ENCODE measurements at regions not wholly inside any gene's neighbourhood (a gene's known extent, or its start where the extent isn't known, plus 50 kb on each side); places are given as distances from the start of the nearest gene placed in this dataset.

- no peak overlapping the region for H3K27ac ChIP-seq (ENCODE audit: low read length)
- H3K36me3 ChIP-seq (ENCODE audit: insufficient read depth, low read length) = no peaks in the 10 kb centered on the region
- no peak for ATAC-seq (ENCODE audit: insufficient read depth, low read depth)
- no peak overlapping the region for H3K9ac ChIP-seq (ENCODE audit: low read depth, low read length)
- no peak overlapping the region for H2AFZ ChIP-seq (ENCODE audit: low read depth, low read length)
- DNase-seq = no peak
- no peaks in the 10 kb centered on the region for H4K20me1 ChIP-seq (ENCODE audit: insufficient read depth, low read length)
- no peaks in the 10 kb centered on the region for H3K4me1 ChIP-seq (ENCODE audit: insufficient read depth, low read length)
- no peaks in the 10 kb centered on the region for H3K79me2 ChIP-seq (ENCODE audit: insufficient read depth, low read length)
- H3K4me2 ChIP-seq (ENCODE audit: insufficient read depth, low read length) = no peak overlapping the region
- H3K27me3 ChIP-seq (ENCODE audit: insufficient read depth, low read length, poor library complexity) = no peaks in the 10 kb centered on the region
- no peaks in the 10 kb centered on the region for H3K9me3 ChIP-seq (ENCODE audit: insufficient read depth, low read length, severe bottlenecking)
- TF ChIP-seq CTCF (IDR thresholded peaks at IDR 0.05; ENCODE audit: borderline replicate concordance, extremely low read depth, low read length, poor library complexity, severe bottlenecking) (no peak), EZH2 (IDR thresholded peaks at IDR 0.05; ENCODE audit: borderline replicate concordance, low read depth, low read length, severe bottlenecking) (no peak)
- H3K4me3 ChIP-seq (ENCODE audit: low read depth in 1 of 2, low read length in 2 of 2) = no peak overlapping the region
Measured at GRCh38 chr5:27392716-27393115, 354.3 kb upstream of the CDH9 start.

GRCh38 chr5:27389696-27390095 is 351.3 kb upstream of the CDH9 start:
- H3K9ac ChIP-seq (ENCODE audit: low read depth, low read length) = no peak overlapping the region
- DNase-seq (no peak), ATAC-seq (ENCODE audit: insufficient read depth, low read depth) (no peak)
- no peak overlapping the region for H3K4me2 ChIP-seq (ENCODE audit: insufficient read depth, low read length)
- no peak overlapping the region for H3K4me3 ChIP-seq (ENCODE audit: low read depth in 1 of 2, low read length in 2 of 2)
- H3K27ac ChIP-seq (ENCODE audit: low read length) = no peak overlapping the region
- no peak for TF ChIP-seq EZH2 (IDR thresholded peaks at IDR 0.05; ENCODE audit: borderline replicate concordance, low read depth, low read length, severe bottlenecking)
- no peak for TF ChIP-seq CTCF (IDR thresholded peaks at IDR 0.05; ENCODE audit: borderline replicate concordance, extremely low read depth, low read length, poor library complexity, severe bottlenecking)
- H4K20me1 ChIP-seq (ENCODE audit: insufficient read depth, low read length) = no peaks in the 10 kb centered on the region
- H3K79me2 ChIP-seq (ENCODE audit: insufficient read depth, low read length) = no peaks in the 10 kb centered on the region
- H3K4me1 ChIP-seq (ENCODE audit: insufficient read depth, low read length) = no peaks in the 10 kb centered on the region
- no peaks in the 10 kb centered on the region for H3K27me3 ChIP-seq (ENCODE audit: insufficient read depth, low read length, poor library complexity)
- H3K36me3 ChIP-seq (ENCODE audit: insufficient read depth, low read length) = no peaks in the 10 kb centered on the region
- no peak overlapping the region for H2AFZ ChIP-seq (ENCODE audit: low read depth, low read length)
- H3K9me3 ChIP-seq (ENCODE audit: insufficient read depth, low read length, severe bottlenecking) = peaks cover 2% of the 10 kb centered on the region

- no peaks in the 10 kb centered on the region for H3K4me1 ChIP-seq (ENCODE audit: insufficient read depth, low read length)
- no peaks in the 10 kb centered on the region for H3K79me2 ChIP-seq (ENCODE audit: insufficient read depth, low read length)
- no peak overlapping the region for H2AFZ ChIP-seq (ENCODE audit: low read depth, low read length)
- no peaks in the 10 kb centered on the region for H3K36me3 ChIP-seq (ENCODE audit: insufficient read depth, low read length)
- TF ChIP-seq EZH2 (IDR thresholded peaks at IDR 0.05; ENCODE audit: borderline replicate concordance, low read depth, low read length, severe bottlenecking) (no peak), CTCF (IDR thresholded peaks at IDR 0.05; ENCODE audit: borderline replicate concordance, extremely low read depth, low read length, poor library complexity, severe bottlenecking) (no peak)
- DNase-seq (no peak), ATAC-seq (ENCODE audit: insufficient read depth, low read depth) (no peak)
- H3K9me3 ChIP-seq (ENCODE audit: insufficient read depth, low read length, severe bottlenecking) = peaks cover 2% of the 10 kb centered on the region
- no peak overlapping the region for H3K27ac ChIP-seq (ENCODE audit: low read length)
- H3K4me3 ChIP-seq (ENCODE audit: low read depth in 1 of 2, low read length in 2 of 2) = no peak overlapping the region
- H4K20me1 ChIP-seq (ENCODE audit: insufficient read depth, low read length) = no peaks in the 10 kb centered on the region
- no peaks in the 10 kb centered on the region for H3K27me3 ChIP-seq (ENCODE audit: insufficient read depth, low read length, poor library complexity)
- no peak overlapping the region for H3K9ac ChIP-seq (ENCODE audit: low read depth, low read length)
- H3K4me2 ChIP-seq (ENCODE audit: insufficient read depth, low read length) = no peak overlapping the region
Measured at GRCh38 chr5:27388755-27389154, 350.4 kb upstream of the CDH9 start.

- no peaks in the 10 kb centered on the region for H4K20me1 ChIP-seq (ENCODE audit: insufficient read depth, low read length)
- H3K4me1 ChIP-seq (ENCODE audit: insufficient read depth, low read length) = no peaks in the 10 kb centered on the region
- H2AFZ ChIP-seq (ENCODE audit: low read depth, low read length) = no peak overlapping the region
- TF ChIP-seq EZH2 (IDR thresholded peaks at IDR 0.05; ENCODE audit: borderline replicate concordance, low read depth, low read length, severe bottlenecking) = no peak
- no peak for TF ChIP-seq CTCF (IDR thresholded peaks at IDR 0.05; ENCODE audit: borderline replicate concordance, extremely low read depth, low read length, poor library complexity, severe bottlenecking)
- no peaks in the 10 kb centered on the region for H3K36me3 ChIP-seq (ENCODE audit: insufficient read depth, low read length)
- DNase-seq (no peak), ATAC-seq (ENCODE audit: insufficient read depth, low read depth) (no peak)
- H3K79me2 ChIP-seq (ENCODE audit: insufficient read depth, low read length) = no peaks in the 10 kb centered on the region
- H3K27me3 ChIP-seq (ENCODE audit: insufficient read depth, low read length, poor library complexity) = no peaks in the 10 kb centered on the region
- no peak overlapping the region for H3K9ac ChIP-seq (ENCODE audit: low read depth, low read length)
- no peak overlapping the region for H3K4me2 ChIP-seq (ENCODE audit: insufficient read depth, low read length)
- no peak overlapping the region for H3K27ac ChIP-seq (ENCODE audit: low read length)
- no peak overlapping the region for H3K4me3 ChIP-seq (ENCODE audit: low read depth in 1 of 2, low read length in 2 of 2)
- H3K9me3 ChIP-seq (ENCODE audit: insufficient read depth, low read length, severe bottlenecking) = peaks cover 2% of the 10 kb centered on the region
Measured at GRCh38 chr5:27387535-27388073, 349.2 kb upstream of the CDH9 start.

All from DND-41 (cell line).